Liver (tissue), 7 donors: ENCODE measurements at regions not wholly inside any gene's neighbourhood (a gene's known extent, or its start where the extent isn't known, plus 50 kb on each side); places are given as distances from the start of the nearest gene placed in this dataset.

ENCODE experiments used
- DNase-seq: peaks from one replicate; pipeline ENCODE4 v3.0.0-alpha.2; 2017; ENCODE audit warnings: low spot score
- H3K27ac ChIP-seq, 2 donors: one replicate each; pipeline ENCODE4 v1.7.0; 2013; ENCODE audit warnings: inconsistent platforms in 2 of 2, low read length in 2 of 2, control low read depth in 1 of 2, low read depth in 1 of 2, mild to moderate bottlenecking in 1 of 2
- H3K27me3 ChIP-seq, 4 donors: one replicate each; pipeline versions ENCODE4 v1.6.1 to v1.7.0; 2013; ENCODE audit warnings: low read length in 3 of 4, inconsistent platforms in 1 of 4, mild to moderate bottlenecking in 1 of 4, moderate library complexity in 1 of 4; ENCODE audit not compliant: control insufficient read depth in 4 of 4, insufficient read depth in 4 of 4
- H3K36me3 ChIP-seq, 4 donors: one replicate each; pipeline versions ENCODE4 v1.6.1 to v1.7.0; 2013; ENCODE audit warnings: low read length in 3 of 4, mild to moderate bottlenecking in 3 of 4, low read depth in 1 of 4, moderate library complexity in 1 of 4; ENCODE audit not compliant: control insufficient read depth in 4 of 4, insufficient read depth in 3 of 4
- H3K4me1 ChIP-seq, 4 donors: one replicate each; pipeline versions ENCODE4 v1.6.1 to v1.7.0; 2013; ENCODE audit warnings: low read length in 3 of 4, mild to moderate bottlenecking in 3 of 4, moderate library complexity in 1 of 4; ENCODE audit not compliant: control insufficient read depth in 4 of 4, insufficient read depth in 4 of 4
- H3K4me3 ChIP-seq, 3 donors: one replicate each; pipeline versions ENCODE4 v1.6.1 to v1.7.0; 2013; ENCODE audit warnings: low read length in 3 of 3, control low read depth in 1 of 3, low read depth in 1 of 3, mild to moderate bottlenecking in 1 of 3
- H3K9ac ChIP-seq, 2 donors: one replicate each; pipeline ENCODE4 v1.7.0; 2013; ENCODE audit warnings: low read length in 2 of 2, mild to moderate bottlenecking in 2 of 2, moderate library complexity in 2 of 2, control low read depth in 1 of 2, low read depth in 1 of 2
- H3K9me3 ChIP-seq, 4 donors: one replicate each; pipeline versions ENCODE4 v1.6.1 to v1.7.0; 2013; ENCODE audit warnings: low read length in 3 of 4; ENCODE audit not compliant: control insufficient read depth in 4 of 4
- EGR1 ChIP-seq, 2 donors: IDR thresholded peaks; 2 replicates each; pipeline ENCODE4 v1.6.1; 2016 to 2018; ENCODE audit warnings: antibody characterized with exemption in 2 of 2, low read depth in 2 of 2
- FOXA1 ChIP-seq: IDR thresholded peaks from 2 replicates; pipeline ENCODE4 v1.6.1; 2016; ENCODE audit warnings: antibody characterized with exemption
- FOXA2 ChIP-seq: IDR thresholded peaks from 2 replicates; pipeline ENCODE4 v1.6.1; 2016; ENCODE audit warnings: antibody characterized with exemption
- GABPA ChIP-seq, 2 donors: IDR thresholded peaks in 1 of 2; conservative IDR thresholded peaks in 1 of 2; 2 replicates each; pipeline ENCODE4 v1.6.1; 2016; ENCODE audit warnings: antibody characterized with exemption in 2 of 2, mild to moderate bottlenecking in 1 of 2, moderate library complexity in 1 of 2
- HNF4A ChIP-seq, 2 donors: conservative IDR thresholded peaks; 2 replicates each; pipeline ENCODE4 v1.6.1; 2016; ENCODE audit warnings: antibody characterized with exemption in 2 of 2, mild to moderate bottlenecking in 2 of 2
- HNF4G ChIP-seq: IDR thresholded peaks from 2 replicates; pipeline ENCODE4 v1.6.1; 2016; ENCODE audit warnings: antibody characterized with exemption
- JUND ChIP-seq, 2 donors: IDR thresholded peaks; 2 replicates each; pipeline ENCODE4 v1.6.1; 2016; ENCODE audit warnings: antibody characterized with exemption in 2 of 2
- NR2F2 ChIP-seq: IDR thresholded peaks from 2 replicates; pipeline ENCODE4 v1.6.1; 2016; ENCODE audit warnings: antibody characterized with exemption
- RAD21 ChIP-seq, 2 donors: IDR thresholded peaks; 2 replicates each; pipeline ENCODE4 v1.6.1; 2016; ENCODE audit warnings: antibody characterized with exemption in 2 of 2, mild to moderate bottlenecking in 2 of 2
- RXRA ChIP-seq, 2 donors: IDR thresholded peaks; 2 replicates each; pipeline ENCODE4 v1.6.1; 2017 to 2018; ENCODE audit warnings: antibody characterized with exemption in 2 of 2, mild to moderate bottlenecking in 1 of 2
- SP1 ChIP-seq: IDR thresholded peaks from 2 replicates; pipeline ENCODE4 v1.6.1; 2018; ENCODE audit warnings: antibody characterized with exemption, mild to moderate bottlenecking
- TAF1 ChIP-seq: conservative IDR thresholded peaks from 2 replicates; pipeline ENCODE4 v1.6.1; 2016; ENCODE audit warnings: antibody characterized with exemption, mild to moderate bottlenecking
- YY1 ChIP-seq: IDR thresholded peaks from 2 replicates; pipeline ENCODE4 v1.6.1; 2016; ENCODE audit warnings: antibody characterized with exemption, mild to moderate bottlenecking
- TF ChIP-seq, protein P1 (sequence below): IDR thresholded peaks from 2 replicates; pipeline ENCODE4 v1.6.1; 2016; ENCODE audit warnings: antibody characterized with exemption
- TF ChIP-seq, protein P2 (sequence below): IDR thresholded peaks from 2 replicates; pipeline ENCODE4 v1.6.1; 2016; ENCODE audit warnings: antibody characterized with exemption
- TF ChIP-seq, protein P3 (sequence below): fragments of 150-350 bp; IDR thresholded peaks from 2 replicates; pipeline ENCODE4 v1.5.1; 2017; ENCODE audit warnings: improper control_type of control experiment, low read depth, low read length; ENCODE audit not compliant: missing input control
- TF ChIP-seq, protein P4 (sequence below): IDR thresholded peaks from 2 replicates; pipeline ENCODE4 v1.6.1; 2016; ENCODE audit warnings: antibody characterized with exemption, mild to moderate bottlenecking
- TF ChIP-seq, protein P5 (sequence below): IDR thresholded peaks from 2 replicates; pipeline ENCODE4 v1.6.1; 2016; ENCODE audit warnings: antibody characterized with exemption
- donor health status: healthy.
- donor health status: healthy.
- donor health status: healthy.
- donor health status: healthy.

DNA sequence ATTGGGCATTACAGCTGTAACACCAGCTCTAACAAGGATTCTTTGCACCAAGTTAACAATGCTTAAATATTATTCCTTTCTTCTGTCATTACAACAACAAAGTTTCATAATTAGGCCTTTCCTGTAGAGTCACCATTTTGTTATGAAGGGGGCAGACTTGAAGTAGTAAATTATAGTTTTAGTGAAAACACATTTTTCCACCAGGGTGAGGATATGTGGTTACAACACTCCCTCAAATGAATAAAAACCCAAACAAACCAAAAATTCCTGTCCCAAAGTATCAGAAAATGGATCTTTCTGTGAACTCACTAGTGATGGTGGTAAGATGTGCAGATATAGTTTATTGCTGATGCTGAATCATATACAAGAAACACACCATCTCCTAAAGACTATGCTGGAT lies 250.5 kb upstream of the TUT7 start:
- Histone ChIP-seq H3K27ac (no peak overlapping the region), H3K9ac (no peak overlapping the region), H3K4me1 (no peaks in the 10 kb centered on the region), H3K36me3 (no peaks in the 10 kb centered on the region), H3K9me3 (no peaks in the 10 kb centered on the region), H3K4me3 (no peak overlapping the region), H3K27me3 (no peaks in the 10 kb centered on the region)
- DNase-seq = no peak
- TF ChIP-seq HNF4A (conservative IDR thresholded peaks at IDR 0.05) (no peak), RXRA (IDR thresholded peaks at IDR 0.05) (no peak), YY1 (no peak), EGR1 (IDR thresholded peaks at IDR 0.05; ENCODE audit: low read depth in 2 of 2) (no peak), JUND (IDR thresholded peaks at IDR 0.05) (no peak), HNF4G (no peak), NR2F2 (no peak), TAF1 (no peak), RAD21 (IDR thresholded peaks at IDR 0.05) (no peak), FOXA1 (no peak), SP1 (no peak), GABPA (IDR thresholded peaks at IDR 0.05 in 1 of 2, conservative IDR thresholded peaks at IDR 0.05 in 1 of 2) (no peak), FOXA2 (no peak)
- TF ChIP-seq, protein P1, sequence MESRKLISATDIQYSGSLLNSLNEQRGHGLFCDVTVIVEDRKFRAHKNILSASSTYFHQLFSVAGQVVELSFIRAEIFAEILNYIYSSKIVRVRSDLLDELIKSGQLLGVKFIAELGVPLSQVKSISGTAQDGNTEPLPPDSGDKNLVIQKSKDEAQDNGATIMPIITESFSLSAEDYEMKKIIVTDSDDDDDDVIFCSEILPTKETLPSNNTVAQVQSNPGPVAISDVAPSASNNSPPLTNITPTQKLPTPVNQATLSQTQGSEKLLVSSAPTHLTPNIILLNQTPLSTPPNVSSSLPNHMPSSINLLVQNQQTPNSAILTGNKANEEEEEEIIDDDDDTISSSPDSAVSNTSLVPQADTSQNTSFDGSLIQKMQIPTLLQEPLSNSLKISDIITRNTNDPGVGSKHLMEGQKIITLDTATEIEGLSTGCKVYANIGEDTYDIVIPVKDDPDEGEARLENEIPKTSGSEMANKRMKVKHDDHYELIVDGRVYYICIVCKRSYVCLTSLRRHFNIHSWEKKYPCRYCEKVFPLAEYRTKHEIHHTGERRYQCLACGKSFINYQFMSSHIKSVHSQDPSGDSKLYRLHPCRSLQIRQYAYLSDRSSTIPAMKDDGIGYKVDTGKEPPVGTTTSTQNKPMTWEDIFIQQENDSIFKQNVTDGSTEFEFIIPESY = no peak
- TF ChIP-seq, protein P2, sequence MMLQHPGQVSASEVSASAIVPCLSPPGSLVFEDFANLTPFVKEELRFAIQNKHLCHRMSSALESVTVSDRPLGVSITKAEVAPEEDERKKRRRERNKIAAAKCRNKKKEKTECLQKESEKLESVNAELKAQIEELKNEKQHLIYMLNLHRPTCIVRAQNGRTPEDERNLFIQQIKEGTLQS = no peak
- TF ChIP-seq, protein P3, sequence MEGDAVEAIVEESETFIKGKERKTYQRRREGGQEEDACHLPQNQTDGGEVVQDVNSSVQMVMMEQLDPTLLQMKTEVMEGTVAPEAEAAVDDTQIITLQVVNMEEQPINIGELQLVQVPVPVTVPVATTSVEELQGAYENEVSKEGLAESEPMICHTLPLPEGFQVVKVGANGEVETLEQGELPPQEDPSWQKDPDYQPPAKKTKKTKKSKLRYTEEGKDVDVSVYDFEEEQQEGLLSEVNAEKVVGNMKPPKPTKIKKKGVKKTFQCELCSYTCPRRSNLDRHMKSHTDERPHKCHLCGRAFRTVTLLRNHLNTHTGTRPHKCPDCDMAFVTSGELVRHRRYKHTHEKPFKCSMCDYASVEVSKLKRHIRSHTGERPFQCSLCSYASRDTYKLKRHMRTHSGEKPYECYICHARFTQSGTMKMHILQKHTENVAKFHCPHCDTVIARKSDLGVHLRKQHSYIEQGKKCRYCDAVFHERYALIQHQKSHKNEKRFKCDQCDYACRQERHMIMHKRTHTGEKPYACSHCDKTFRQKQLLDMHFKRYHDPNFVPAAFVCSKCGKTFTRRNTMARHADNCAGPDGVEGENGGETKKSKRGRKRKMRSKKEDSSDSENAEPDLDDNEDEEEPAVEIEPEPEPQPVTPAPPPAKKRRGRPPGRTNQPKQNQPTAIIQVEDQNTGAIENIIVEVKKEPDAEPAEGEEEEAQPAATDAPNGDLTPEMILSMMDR = no peak
- TF ChIP-seq, protein P4, sequence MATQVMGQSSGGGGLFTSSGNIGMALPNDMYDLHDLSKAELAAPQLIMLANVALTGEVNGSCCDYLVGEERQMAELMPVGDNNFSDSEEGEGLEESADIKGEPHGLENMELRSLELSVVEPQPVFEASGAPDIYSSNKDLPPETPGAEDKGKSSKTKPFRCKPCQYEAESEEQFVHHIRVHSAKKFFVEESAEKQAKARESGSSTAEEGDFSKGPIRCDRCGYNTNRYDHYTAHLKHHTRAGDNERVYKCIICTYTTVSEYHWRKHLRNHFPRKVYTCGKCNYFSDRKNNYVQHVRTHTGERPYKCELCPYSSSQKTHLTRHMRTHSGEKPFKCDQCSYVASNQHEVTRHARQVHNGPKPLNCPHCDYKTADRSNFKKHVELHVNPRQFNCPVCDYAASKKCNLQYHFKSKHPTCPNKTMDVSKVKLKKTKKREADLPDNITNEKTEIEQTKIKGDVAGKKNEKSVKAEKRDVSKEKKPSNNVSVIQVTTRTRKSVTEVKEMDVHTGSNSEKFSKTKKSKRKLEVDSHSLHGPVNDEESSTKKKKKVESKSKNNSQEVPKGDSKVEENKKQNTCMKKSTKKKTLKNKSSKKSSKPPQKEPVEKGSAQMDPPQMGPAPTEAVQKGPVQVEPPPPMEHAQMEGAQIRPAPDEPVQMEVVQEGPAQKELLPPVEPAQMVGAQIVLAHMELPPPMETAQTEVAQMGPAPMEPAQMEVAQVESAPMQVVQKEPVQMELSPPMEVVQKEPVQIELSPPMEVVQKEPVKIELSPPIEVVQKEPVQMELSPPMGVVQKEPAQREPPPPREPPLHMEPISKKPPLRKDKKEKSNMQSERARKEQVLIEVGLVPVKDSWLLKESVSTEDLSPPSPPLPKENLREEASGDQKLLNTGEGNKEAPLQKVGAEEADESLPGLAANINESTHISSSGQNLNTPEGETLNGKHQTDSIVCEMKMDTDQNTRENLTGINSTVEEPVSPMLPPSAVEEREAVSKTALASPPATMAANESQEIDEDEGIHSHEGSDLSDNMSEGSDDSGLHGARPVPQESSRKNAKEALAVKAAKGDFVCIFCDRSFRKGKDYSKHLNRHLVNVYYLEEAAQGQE = no peak
- TF ChIP-seq, protein P5, sequence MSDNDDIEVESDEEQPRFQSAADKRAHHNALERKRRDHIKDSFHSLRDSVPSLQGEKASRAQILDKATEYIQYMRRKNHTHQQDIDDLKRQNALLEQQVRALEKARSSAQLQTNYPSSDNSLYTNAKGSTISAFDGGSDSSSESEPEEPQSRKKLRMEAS = no peak

DNA sequence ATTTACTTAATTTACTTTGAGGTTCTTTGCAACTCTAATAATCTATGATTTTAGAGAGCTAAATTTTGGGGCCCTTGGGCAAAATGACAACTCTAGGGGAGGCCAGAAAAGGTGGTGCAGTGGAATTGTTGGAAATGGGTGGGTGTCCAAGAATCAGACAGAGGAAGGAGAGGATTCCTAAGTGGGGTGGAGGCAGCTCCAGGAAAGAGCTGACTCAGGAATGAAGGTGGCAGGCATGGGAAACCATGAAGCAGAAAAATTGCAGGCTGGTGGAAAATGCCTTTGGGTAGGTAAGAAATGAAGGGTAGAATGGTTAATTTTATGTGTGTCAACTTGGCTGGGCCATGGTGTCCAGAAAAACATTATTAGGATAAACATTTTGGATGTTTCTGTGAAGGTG lies 248.5 kb upstream of the TUT7 start:
- H3K27ac ChIP-seq = no peak overlapping the region
- H3K36me3 ChIP-seq = no peaks in the 10 kb centered on the region
- H3K9ac ChIP-seq = no peak overlapping the region
- no peaks in the 10 kb centered on the region for H3K9me3 ChIP-seq
- DNase-seq = no peak
- H3K4me3 ChIP-seq = no peak overlapping the region
- no peaks in the 10 kb centered on the region for H3K27me3 ChIP-seq
- H3K4me1 ChIP-seq = no peaks in the 10 kb centered on the region
- TF ChIP-seq JUND (IDR thresholded peaks at IDR 0.05) (no peak), YY1 (no peak), GABPA (IDR thresholded peaks at IDR 0.05 in 1 of 2, conservative IDR thresholded peaks at IDR 0.05 in 1 of 2) (no peak), FOXA2 (no peak), HNF4G (no peak), RAD21 (IDR thresholded peaks at IDR 0.05) (no peak), FOXA1 (no peak), SP1 (no peak), NR2F2 (no peak), HNF4A (conservative IDR thresholded peaks at IDR 0.05) (no peak), EGR1 (IDR thresholded peaks at IDR 0.05; ENCODE audit: low read depth in 2 of 2) (no peak), TAF1 (no peak)
- TF ChIP-seq, protein P3 = no peak
- TF ChIP-seq, protein P1 = no peak
- TF ChIP-seq, protein P5 = no peak
- TF ChIP-seq, protein P2 = no peak
